ENCODE measurements at regions not wholly inside any gene's neighbourhood (a gene's known extent, or its start where the extent isn't known, plus 50 kb on each side); places are given as distances from the start of the nearest gene placed in this dataset.

GRCh38 chr10:47195274-47195885 is 104.6 kb upstream of the GDF10 start:
- DNase-seq: peak; percentile 34

- no peak for DNase-seq
Observed at GRCh38 chr10:47196691-47197090, 103.3 kb upstream of the GDF10 start.

DNA sequence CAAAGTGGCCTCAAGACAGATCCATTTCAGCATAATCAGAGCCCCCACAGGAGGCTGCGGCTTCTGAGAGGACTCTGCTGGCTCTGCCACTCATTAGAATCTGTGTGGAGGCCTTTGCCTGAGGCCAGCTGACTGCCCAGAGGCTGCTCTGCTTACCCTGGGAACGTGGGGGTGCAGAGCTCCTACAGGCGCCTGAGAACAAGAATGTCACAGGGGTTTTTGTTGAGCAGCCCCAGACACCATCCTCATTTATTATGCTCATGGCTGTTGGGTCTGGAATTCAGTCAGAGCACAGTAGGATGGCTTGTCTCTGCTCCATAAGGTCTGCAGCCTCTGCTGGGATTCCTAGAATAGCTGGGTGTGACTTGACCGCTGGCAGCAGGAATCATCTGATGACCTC is 101.8 kb upstream of the GDF10 start:
- DNase-seq: no peak

DNA sequence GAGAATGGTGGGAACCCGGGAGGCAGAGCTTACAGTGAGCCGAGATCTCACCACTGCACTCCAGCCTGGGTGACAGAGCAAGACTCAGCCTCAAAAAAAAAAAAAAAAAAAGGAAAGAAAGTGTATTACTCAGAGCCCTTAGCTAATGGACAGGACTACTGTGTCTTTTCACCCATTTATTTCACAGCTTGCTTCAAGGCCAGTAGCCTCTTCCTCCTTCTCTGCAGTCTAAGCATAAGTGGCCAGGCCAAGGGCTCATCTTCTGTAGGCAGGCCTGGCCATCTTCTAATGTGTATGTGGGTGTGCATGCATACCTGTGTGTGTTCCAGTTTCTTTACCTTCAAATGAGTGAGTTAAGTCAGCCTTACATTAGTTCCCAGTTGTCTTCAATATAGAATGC is 94.8 kb upstream of the GDF10 start:
- no peak for DNase-seq

GRCh38 chr10:47206449-47207280 is 93.3 kb upstream of the GDF10 start:
- DNase-seq: no peak

DNA sequence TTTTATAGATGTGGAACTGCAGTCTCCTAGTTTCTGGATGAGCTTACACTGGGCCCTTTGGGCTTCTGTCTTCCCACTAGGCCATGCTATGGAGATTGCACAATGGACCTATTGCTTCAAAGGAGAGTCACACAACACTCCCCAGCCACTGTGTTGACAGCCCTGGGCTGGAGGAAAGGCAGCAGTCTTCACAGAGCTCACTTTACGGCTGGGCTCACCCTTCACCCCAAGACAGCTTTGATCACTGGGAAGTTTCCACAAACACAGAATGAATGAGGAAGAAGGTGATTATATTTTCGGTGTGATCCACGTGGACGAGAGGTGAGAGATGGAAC is 92.7 kb upstream of the GDF10 start:
- no peak for DNase-seq

DNA sequence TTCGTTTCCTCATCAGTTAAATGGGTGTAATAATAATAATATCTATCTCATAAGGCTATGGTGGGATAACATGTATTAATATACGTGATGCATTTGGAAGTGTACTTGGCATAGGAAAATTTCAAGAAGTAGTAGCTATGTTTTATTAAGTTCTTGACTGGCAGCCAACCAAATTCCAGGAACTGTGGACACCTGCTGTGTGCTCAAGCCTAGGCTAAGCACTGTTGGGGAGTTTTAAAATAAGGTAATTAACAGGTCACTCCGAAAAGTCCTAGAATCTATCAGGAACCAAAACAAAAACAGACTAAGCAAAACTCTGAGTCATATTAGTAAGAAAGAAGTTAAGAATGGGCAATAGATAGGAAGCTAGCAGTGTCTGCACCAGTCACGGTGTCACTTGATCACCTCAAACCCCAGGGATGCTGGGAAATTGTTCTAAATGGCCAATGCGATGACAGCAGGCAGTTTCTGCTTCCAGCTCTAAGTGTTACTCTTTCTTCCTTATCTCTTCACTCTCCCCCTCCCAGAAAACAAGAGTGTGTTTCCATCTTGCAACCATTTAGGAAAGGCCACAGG is 92.0 kb upstream of the GDF10 start:
- no peak for DNase-seq

DNA sequence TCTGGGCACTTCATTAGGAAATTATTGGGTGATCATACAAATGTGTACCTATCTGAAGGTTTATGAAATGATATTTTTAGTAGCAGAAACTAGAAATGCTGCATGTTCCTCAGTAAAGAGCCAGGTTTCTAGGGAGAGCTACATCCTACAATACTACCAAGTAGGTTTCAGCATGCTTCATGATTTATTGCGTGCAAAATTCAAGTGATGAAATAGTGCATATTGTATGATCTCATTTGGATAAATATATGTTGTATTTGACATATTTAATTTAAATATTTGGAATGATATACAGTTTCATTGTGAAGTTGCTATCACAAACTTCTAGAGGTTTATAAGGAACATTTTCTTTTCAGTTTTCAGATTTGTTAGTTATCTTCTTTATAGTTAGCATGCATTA is 90.5 kb upstream of the GDF10 start:
- DNase-seq: no peak

GRCh38 chr10:47214520-47214919 is 85.5 kb upstream of the GDF10 start:
- DNase-seq: no peak

- no peak for DNase-seq
Observed at GRCh38 chr10:47217113-47217512, 82.9 kb upstream of the GDF10 start.

- no peak for DNase-seq
Observed at GRCh38 chr10:47218803-47219202, 81.2 kb upstream of the GDF10 start.

GRCh38 chr10:47222461-47222860 is 77.5 kb upstream of the GDF10 start:
- no peak for DNase-seq

DNA sequence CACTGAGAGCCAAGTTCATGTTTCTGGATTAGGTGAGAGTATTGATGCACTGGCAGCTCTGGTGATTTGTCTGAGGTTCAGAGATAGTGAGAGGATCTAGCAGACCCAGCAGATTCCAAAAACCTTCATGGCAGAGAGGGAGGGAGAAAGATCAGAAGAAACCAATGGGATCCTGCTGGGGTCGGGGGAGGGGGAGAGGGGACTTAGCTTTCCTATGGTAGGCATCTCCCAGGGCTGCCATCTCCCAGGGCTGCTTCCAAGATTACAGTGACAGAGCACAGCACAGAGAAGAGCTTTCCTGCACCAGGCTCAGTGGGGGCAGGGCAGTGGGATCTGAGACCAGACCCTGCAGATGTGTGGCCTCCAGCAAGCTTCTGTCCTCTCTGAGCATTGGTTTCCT is 76.8 kb upstream of the GDF10 start:
- DNase-seq: no peak

DNA sequence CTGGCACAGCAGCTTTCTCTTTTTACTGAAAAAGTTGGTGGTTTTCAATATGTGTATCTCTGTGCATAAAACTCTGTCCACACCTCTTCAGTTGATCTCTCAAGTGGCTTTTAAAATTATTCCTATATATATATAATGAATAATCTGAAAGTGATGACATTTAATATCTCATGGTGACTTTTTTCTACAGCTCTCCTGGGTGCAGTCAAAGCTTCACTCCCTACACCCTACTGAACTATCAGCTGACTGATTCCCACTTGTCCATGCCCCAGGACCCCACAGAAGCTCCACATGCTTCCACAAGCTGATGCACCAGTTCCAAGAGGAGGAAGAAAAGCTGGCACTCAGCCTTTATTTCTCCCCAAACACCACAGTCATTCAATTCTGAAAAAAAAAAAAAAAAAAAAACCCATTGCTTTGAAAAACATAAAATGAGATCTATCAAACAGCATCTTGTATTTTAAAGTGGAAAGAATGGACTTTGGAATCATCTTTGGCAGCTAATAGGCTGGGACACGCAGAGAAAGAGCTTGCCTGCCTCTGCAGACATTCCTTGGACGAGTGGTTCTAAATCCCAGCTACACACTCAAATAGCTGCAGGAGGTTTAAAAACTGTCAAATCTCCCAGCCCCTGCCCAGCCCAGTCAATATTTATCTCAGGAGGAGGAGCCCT is 75.3 kb upstream of the GDF10 start:
- DNase-seq: no peak

- DNase-seq: no peak
Observed at GRCh38 chr10:47225219-47225927, 74.6 kb upstream of the GDF10 start.

GRCh38 chr10:47225928-47226645 is 73.9 kb upstream of the GDF10 start:
- no peak for DNase-seq

DNA sequence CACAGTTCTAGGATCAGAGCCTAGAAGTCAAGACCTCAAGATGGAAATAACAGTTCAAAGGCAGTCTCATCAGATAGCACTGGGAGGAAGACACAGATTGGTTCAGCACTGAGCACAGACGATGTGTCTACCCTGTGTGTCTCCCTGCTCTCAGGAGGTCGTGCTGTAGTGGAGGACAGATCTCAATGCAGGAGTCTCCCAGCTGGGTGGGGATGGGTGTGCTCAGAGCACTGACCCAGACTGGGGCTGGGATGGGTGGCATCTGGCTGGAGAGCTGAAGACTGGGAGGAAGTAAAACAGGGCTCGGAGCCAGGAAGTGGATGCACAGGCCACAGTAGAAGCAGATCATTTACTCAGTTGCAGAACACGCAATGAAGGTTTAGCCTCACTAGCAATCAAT is 69.5 kb upstream of the GDF10 start:
- no peak for DNase-seq

DNA sequence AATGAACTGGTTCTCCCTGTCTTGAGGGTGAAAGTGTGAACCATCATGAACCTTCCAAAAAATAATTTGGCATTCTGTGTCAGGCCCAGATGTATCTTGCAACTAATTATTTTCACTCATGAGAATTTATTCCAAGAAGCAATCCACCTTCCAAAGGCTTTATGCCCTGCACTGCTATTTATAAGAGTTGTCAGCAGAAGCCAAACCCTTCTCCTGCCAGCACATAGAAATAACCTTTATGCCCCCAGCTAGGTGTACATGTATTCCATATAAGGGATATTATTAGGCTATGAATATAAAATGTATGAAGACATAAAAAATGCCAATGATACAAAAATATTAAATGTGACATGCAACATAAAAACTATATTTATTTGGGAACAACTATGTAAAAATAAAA is 69.0 kb upstream of the GDF10 start:
- DNase-seq: no peak

DNA sequence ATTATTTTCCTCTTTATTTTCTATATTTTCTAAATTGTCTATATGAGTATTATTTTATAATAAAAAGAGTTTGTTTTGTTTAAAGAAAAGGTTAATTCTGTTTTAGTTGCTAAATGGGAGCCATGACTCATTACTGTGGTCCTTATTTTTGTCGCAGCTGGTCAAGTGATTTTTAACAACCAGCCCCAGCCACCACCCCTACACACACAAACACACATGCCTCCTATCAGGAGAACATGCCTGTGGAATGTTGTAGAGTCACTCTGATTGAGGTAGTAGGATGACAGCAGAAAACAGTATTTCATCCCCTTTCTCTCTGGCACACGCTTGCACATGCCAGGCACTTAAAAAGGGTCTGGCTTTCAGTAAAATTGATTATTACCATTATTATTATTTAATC is 68.6 kb upstream of the GDF10 start:
- no peak for DNase-seq

DNA sequence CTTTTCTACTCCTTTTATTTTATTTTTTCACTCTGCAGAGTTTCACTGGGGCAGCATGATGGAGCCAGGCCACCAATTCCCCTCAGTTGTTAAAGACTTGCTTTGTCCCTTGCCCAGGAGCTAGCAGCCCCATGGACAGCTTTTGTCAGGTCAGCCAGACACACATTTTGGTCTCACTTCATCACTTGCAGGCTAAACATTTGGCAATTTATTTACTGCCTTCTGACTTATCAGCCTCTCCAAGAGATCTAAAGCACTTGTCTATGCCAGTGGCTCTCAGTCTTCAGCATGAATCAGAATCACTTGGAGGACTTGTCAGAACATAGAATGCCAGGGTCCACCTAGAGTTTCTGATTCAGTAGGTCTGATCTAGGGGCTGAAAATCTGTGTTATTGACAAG is 66.4 kb upstream of the GDF10 start:
- DNase-seq: no peak

- no peak for DNase-seq
Observed at GRCh38 chr10:47235484-47235883, 64.5 kb upstream of the GDF10 start.
